Heart left ventricle (tissue), 13 donors: ENCODE measurements at regions not wholly inside any gene's neighbourhood (a gene's known extent, or its start where the extent isn't known, plus 50 kb on each side); places are given as distances from the start of the nearest gene placed in this dataset.

Experiments
- POLR2A ChIP-seq, 2 donors: fragments of 450-650 bp; IDR thresholded peaks; one replicate each; pipeline ENCODE4 v1.6.1; 2017; ENCODE audit warnings: antibody characterized with exemption in 2 of 2, mild to moderate bottlenecking in 2 of 2, moderate library complexity in 2 of 2
- TF ChIP-seq, protein P1 (sequence below), 12 donors: fragments of 200-600 bp; sonication (generic) in 4 of 12; IDR thresholded peaks; one replicate each; pipeline versions ENCODE4 v1.5.0 to v1.8.0; 2018 to 2022; ENCODE audit warnings: antibody characterized with exemption in 12 of 12, mild to moderate bottlenecking in 5 of 12
- donor health status: ischemic (EF 13 %, LVEDD 7.1; RV severe dilation, severe dysfunction).
- donor health status: DM: no; HTN: yes; CAD: no.
- donor health status: DM: no; HTN: no; CAD: no.
- donor health status: ischemic (EF 25% LVEDD 6.9; RV normal size, moderate dysfunction).
- donor health status: ischemic (EF 25% LVEDD 5.7; RV mildly dilated, moderate dysfunction).
- donor health status: ischemic (EF 35%, LVEDD 5.7; RV mildly dilated, moderate dysfunction).
- donor health status: nonischemic (EF 11% LVEDD 7.7; RV severe dilation, severe dysfunction).
- donor health status: DM: yes; HTN: yes; CAD: no.
- donor health status: PGD.
- donor health status: ischemic (EF 29% LVEDD 5.4; RV normal size, mild dysfunction).
- donor health status: nonischemic (EF 23%, LVEDD 6.1; RV moderate dilation, normal function).

DNA sequence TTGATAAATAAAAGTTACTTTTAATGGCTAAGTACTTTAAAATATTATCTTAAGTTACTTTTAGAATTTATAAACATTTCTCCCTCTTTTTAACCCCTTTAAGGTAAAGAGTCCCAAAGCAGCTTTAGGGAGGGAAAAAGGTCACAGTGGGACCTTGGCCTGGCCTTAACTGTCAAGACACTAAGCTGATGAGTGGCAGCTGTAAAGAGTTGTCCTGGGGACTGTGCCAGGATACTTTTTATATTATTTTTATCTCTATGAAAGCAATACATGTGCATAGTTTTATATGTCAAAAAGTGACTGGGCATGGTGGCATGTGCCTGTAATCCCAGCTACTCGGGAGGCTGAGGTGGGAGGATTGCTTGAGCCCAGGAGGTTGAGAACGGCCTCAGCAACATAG lies 94.2 kb upstream of the RESF1 start:
- TF ChIP-seq, protein P1, sequence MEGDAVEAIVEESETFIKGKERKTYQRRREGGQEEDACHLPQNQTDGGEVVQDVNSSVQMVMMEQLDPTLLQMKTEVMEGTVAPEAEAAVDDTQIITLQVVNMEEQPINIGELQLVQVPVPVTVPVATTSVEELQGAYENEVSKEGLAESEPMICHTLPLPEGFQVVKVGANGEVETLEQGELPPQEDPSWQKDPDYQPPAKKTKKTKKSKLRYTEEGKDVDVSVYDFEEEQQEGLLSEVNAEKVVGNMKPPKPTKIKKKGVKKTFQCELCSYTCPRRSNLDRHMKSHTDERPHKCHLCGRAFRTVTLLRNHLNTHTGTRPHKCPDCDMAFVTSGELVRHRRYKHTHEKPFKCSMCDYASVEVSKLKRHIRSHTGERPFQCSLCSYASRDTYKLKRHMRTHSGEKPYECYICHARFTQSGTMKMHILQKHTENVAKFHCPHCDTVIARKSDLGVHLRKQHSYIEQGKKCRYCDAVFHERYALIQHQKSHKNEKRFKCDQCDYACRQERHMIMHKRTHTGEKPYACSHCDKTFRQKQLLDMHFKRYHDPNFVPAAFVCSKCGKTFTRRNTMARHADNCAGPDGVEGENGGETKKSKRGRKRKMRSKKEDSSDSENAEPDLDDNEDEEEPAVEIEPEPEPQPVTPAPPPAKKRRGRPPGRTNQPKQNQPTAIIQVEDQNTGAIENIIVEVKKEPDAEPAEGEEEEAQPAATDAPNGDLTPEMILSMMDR (IDR thresholded peaks at IDR 0.05) = no peak
- TF ChIP-seq POLR2A (IDR thresholded peaks at IDR 0.05) = no peak
